A673 (cell line): ENCODE measurements at regions not wholly inside any gene's neighbourhood (a gene's known extent, or its start where the extent isn't known, plus 50 kb on each side); places are given as distances from the start of the nearest gene placed in this dataset.

Experiments
- CTCF ChIP-seq: fragments of 300-800, 200-600 bp; sonication (generic); conservative IDR thresholded peaks from 2 replicates; pipeline ENCODE4 v1.5.1; 2017; ENCODE audit warnings: low read depth, mild to moderate bottlenecking, antibody characterized with exemption, low read length, moderate library complexity, mixed read lengths
- EZH2 ChIP-seq: fragments of 200-600 bp; sonication (generic); IDR thresholded peaks from 2 replicates; pipeline ENCODE4 v1.6.1; 2017; ENCODE audit warnings: borderline replicate concordance, low read depth, mild to moderate bottlenecking, mixed read lengths, antibody characterized with exemption, low read length; ENCODE audit not compliant: poor library complexity, severe bottlenecking

GRCh38 chr11:79678780-79679452 lies 238.1 kb upstream of the TENM4 start:
- TF ChIP-seq CTCF (no peak), EZH2 (no peak)
